ENCODE measurements at regions not wholly inside any gene's neighbourhood (a gene's known extent, or its start where the extent isn't known, plus 50 kb on each side); places are given as distances from the start of the nearest gene placed in this dataset.

- DNase-seq = no peak
- no peak overlapping the region for H3K27ac ChIP-seq
- intact Hi-C loops (cut with DNase I; ENCODE audit: low total_unique reads) = no loop called here
- no peaks in the 10 kb centered on the region for H3K4me1 ChIP-seq
- no peak overlapping the region for H3K4me3 ChIP-seq
- TF ChIP-seq POLR2AphosphoS5 (IDR thresholded peaks at IDR 0.05) (no peak), POLR2A (IDR thresholded peaks at IDR 0.05) (no peak), CTCF (IDR thresholded peaks at IDR 0.05 in 8 of 11, conservative IDR thresholded peaks at IDR 0.05 in 3 of 11) (no peak)
- WGBS, 5 donors = 34 to 52% (median 43%) methylated on average over 3 of the region's 3 CpGs
- no peaks in the 10 kb centered on the region for H3K36me3 ChIP-seq
- no peaks in the 10 kb centered on the region for H3K27me3 ChIP-seq (replicated peaks in 1 of 7)
- no peaks in the 10 kb centered on the region for H3K9me3 ChIP-seq
Observed at GRCh38 chr14:43041976-43042375, 1435.3 kb downstream of the LRFN5 start.

GRCh38 chr14:43041207-43041606 is 1434.5 kb downstream of the LRFN5 start:
- no peaks in the 10 kb centered on the region for H3K4me1 ChIP-seq
- intact Hi-C loops (cut with DNase I; ENCODE audit: low total_unique reads) = no loop called here
- 88 to 96% (median 92%) methylated on average over 3 of the region's 3 CpGs for whole genome bisulfite sequencing, 5 donors
- no peak overlapping the region for H3K4me3 ChIP-seq
- TF ChIP-seq POLR2AphosphoS5 (IDR thresholded peaks at IDR 0.05) (no peak), CTCF (IDR thresholded peaks at IDR 0.05 in 8 of 11, conservative IDR thresholded peaks at IDR 0.05 in 3 of 11) (no peak), POLR2A (IDR thresholded peaks at IDR 0.05) (no peak)
- H3K27ac ChIP-seq = no peak overlapping the region
- no peaks in the 10 kb centered on the region for H3K36me3 ChIP-seq
- H3K9me3 ChIP-seq = no peaks in the 10 kb centered on the region
- DNase-seq = no peak
- no peaks in the 10 kb centered on the region for H3K27me3 ChIP-seq (replicated peaks in 1 of 7)

GRCh38 chr14:43039881-43040280 is 1433.2 kb downstream of the LRFN5 start:
- intact Hi-C loops (cut with DNase I; ENCODE audit: low total_unique reads) = no loop called here

GRCh38 chr14:43031598-43031997 is 1424.9 kb downstream of the LRFN5 start:
- DNase-seq = no peak
- intact Hi-C loops (cut with DNase I; ENCODE audit: low total_unique reads) = no loop called here
- H3K27ac ChIP-seq = no peak overlapping the region
- no peaks in the 10 kb centered on the region for H3K27me3 ChIP-seq (replicated peaks in 1 of 7)
- H3K36me3 ChIP-seq = no peaks in the 10 kb centered on the region
- H3K9me3 ChIP-seq = no peaks in the 10 kb centered on the region
- no peaks in the 10 kb centered on the region for H3K4me1 ChIP-seq
- H3K4me3 ChIP-seq = no peak overlapping the region
- TF ChIP-seq POLR2AphosphoS5 (IDR thresholded peaks at IDR 0.05) = no peak
- TF ChIP-seq POLR2A (IDR thresholded peaks at IDR 0.05) = no peak
- no peak for TF ChIP-seq CTCF (IDR thresholded peaks at IDR 0.05 in 8 of 11, conservative IDR thresholded peaks at IDR 0.05 in 3 of 11)

More at GRCh38 chr14:43039881-43040280, 1433.2 kb downstream of the LRFN5 start:
- Histone ChIP-seq H3K27ac (no peak overlapping the region), H3K4me3 (no peak overlapping the region), H3K4me1 (no peaks in the 10 kb centered on the region), H3K27me3 (replicated peaks in 1 of 7) (no peaks in the 10 kb centered on the region), H3K36me3 (no peaks in the 10 kb centered on the region), H3K9me3 (no peaks in the 10 kb centered on the region)
- no peak for TF ChIP-seq CTCF (IDR thresholded peaks at IDR 0.05 in 8 of 11, conservative IDR thresholded peaks at IDR 0.05 in 3 of 11)
- TF ChIP-seq POLR2A (IDR thresholded peaks at IDR 0.05) = no peak
- no peak for TF ChIP-seq POLR2AphosphoS5 (IDR thresholded peaks at IDR 0.05)
- 90 to 95% (median 94%) methylated on average over 2 of the region's 2 CpGs for WGBS, 5 donors
- DNase-seq = no peak

All from spleen (tissue), 11 donors.